K562 (cell line): ENCODE measurements at regions not wholly inside any gene's neighbourhood (a gene's known extent, or its start where the extent isn't known, plus 50 kb on each side); places are given as distances from the start of the nearest gene placed in this dataset.

Experiments used
- ATAC-seq: fragments of 200-7000 bp; cut with Tn5 transposase; 3 replicates; pipeline ENCODE4 v1.9.1; 2020; ENCODE audit warnings: moderate library complexity
- BruUV-seq: library from RNA; stranded (reverse); fragments of 400-500 nt; replicated peaks from 2 replicates; lab custom pipeline; 2021; lab: Mats Ljungman, UMichigan
- CTCF ChIA-PET: fragments of 300-600 bp; formaldehyde crosslinking; extraction: SDS; loops from one replicate; lab custom pipeline; 2021; ENCODE audit warnings: low intra/inter-chr PET ratio; lab: Yijun Ruan, JAX
- POLR2A ChIA-PET: fragments of 300-600, 350-650 bp; sonication (Branson Sonifier 250); formaldehyde crosslinking; extraction: SDS; loops from one replicate; lab custom pipeline; 2021; ENCODE audit warnings: antibody characterized with exemption, inconsistent platforms; lab: Yijun Ruan, JAX
- DNase-seq, 4 experiments: peaks; one replicate each; pipeline versions ENCODE4 v3.0.0 to v3.0.0-alpha.2; 2011 to 2018; ENCODE audit warnings: low spot score in 3 of 4, mixed read lengths in 3 of 4; ENCODE audit errors: extremely low read depth in 1 of 4
- FAIRE-seq: peaks from 2 replicates; lab custom pipeline; 2011; peaks lifted over from hg19 to GRCh38; lab: Jason Lieb, UNC
- H2AFZ ChIP-seq: 2 replicates; pipeline ENCODE4 v1.6.0; 2011; ENCODE audit warnings: low read depth, low read length, control low read depth, inconsistent platforms
- H3K27ac ChIP-seq: fragments of 200-600 bp; 3 replicates; pipeline ENCODE4 v1.8.0; 2011; ENCODE audit warnings: low read depth, mild to moderate bottlenecking, control low read depth, inconsistent platforms, low read length, moderate library complexity, mixed read lengths; ENCODE audit errors: extremely low read depth
- H3K27me3 ChIP-seq, 2 experiments: fragments of 300-600 bp in 1 of 2; 2 replicates in 1 of 2; 3 replicates in 1 of 2; pipeline versions ENCODE4 v1.6.0 to v1.8.0; 2011; ENCODE audit warnings: inconsistent platforms in 2 of 2, low read length in 2 of 2, mild to moderate bottlenecking in 1 of 2, mixed read lengths in 1 of 2, moderate library complexity in 1 of 2; ENCODE audit not compliant: control insufficient read depth in 2 of 2, insufficient read depth in 2 of 2
- H3K36me3 ChIP-seq: fragments of 300-600 bp; 3 replicates; pipeline ENCODE4 v1.8.0; 2011; ENCODE audit warnings: mild to moderate bottlenecking, low read length, inconsistent platforms; ENCODE audit not compliant: control insufficient read depth, insufficient read depth
- H3K4me1 ChIP-seq, 2 experiments: fragments of 200-600 bp in 1 of 2; replicated peaks in 1 of 2; 2 replicates in 1 of 2; 3 replicates in 1 of 2; pipeline versions ENCODE4 v1.5.1 to v1.8.0; 2011; ENCODE audit warnings: inconsistent platforms in 2 of 2, low read length in 2 of 2, mild to moderate bottlenecking in 1 of 2, mixed read lengths in 1 of 2, moderate library complexity in 1 of 2; ENCODE audit not compliant: control insufficient read depth in 2 of 2, insufficient read depth in 2 of 2
- H3K4me2 ChIP-seq: 2 replicates; pipeline ENCODE4 v1.6.1; 2011; ENCODE audit warnings: low read length, control low read depth, inconsistent platforms, mixed read lengths; ENCODE audit not compliant: insufficient read depth
- H3K4me3 ChIP-seq: fragments of 200-600 bp; sonication (generic), shearing (Covaris generic); 2 replicates; pipeline ENCODE4 v1.5.1; 2016; ENCODE audit warnings: control low read depth, inconsistent platforms
- H3K79me2 ChIP-seq: fragments of 200-600 bp; 3 replicates; pipeline ENCODE4 v1.8.0; 2011; ENCODE audit warnings: low read length, inconsistent platforms; ENCODE audit not compliant: control insufficient read depth, insufficient read depth
- H3K9ac ChIP-seq, 2 experiments: 2 replicates each; pipeline versions ENCODE4 v1.6.0 to v1.6.1; 2011; ENCODE audit warnings: low read depth in 2 of 2, low read length in 2 of 2, control low read depth in 1 of 2, inconsistent platforms in 1 of 2, mild to moderate bottlenecking in 1 of 2, mixed read lengths in 1 of 2; ENCODE audit not compliant: insufficient read depth in 1 of 2
- H3K9me1 ChIP-seq: one replicate; pipeline ENCODE4 v1.6.0; 2011; ENCODE audit warnings: inconsistent platforms, mild to moderate bottlenecking, low read length, moderate library complexity; ENCODE audit not compliant: control insufficient read depth, insufficient read depth
- H3K9me3 ChIP-seq: replicated peaks from 2 replicates; pipeline ENCODE4 v1.5.1; 2011; ENCODE audit warnings: low read depth, low read length, inconsistent platforms; ENCODE audit not compliant: control insufficient read depth, insufficient read depth
- H4K20me1 ChIP-seq: replicated peaks from 2 replicates; pipeline ENCODE4 v1.6.1; 2011; ENCODE audit warnings: low read length, inconsistent platforms, mixed read lengths; ENCODE audit not compliant: control insufficient read depth, insufficient read depth
- ARNT ChIP-seq, 2 experiments: fragments of 450-650 bp; IDR thresholded peaks; 2 replicates each; pipeline ENCODE4 v1.6.1; 2016; ENCODE audit warnings: mild to moderate bottlenecking in 1 of 2
- CBX8 ChIP-seq: fragments of 200-600 bp; sonication (generic); IDR thresholded peaks from 2 replicates; pipeline ENCODE4 v1.6.1; 2012; ENCODE audit warnings: borderline replicate concordance, mixed run types, low read depth, mild to moderate bottlenecking, moderate library complexity, mixed read lengths, low read length, control low read depth, inconsistent platforms; ENCODE audit not compliant: poor library complexity, severe bottlenecking; ENCODE audit errors: extremely low read depth
- CHD1 ChIP-seq: fragments of 200-600 bp; sonication (generic); IDR thresholded peaks from one replicate; pipeline ENCODE4 v1.6.1; 2012; ENCODE audit warnings: mild to moderate bottlenecking, moderate library complexity, low read length, inconsistent platforms
- GTF2E2 ChIP-seq: fragments of 200-800 bp; sonication (Bioruptor generic); IDR thresholded peaks from 2 replicates; pipeline ENCODE4 v1.6.1; 2016; ENCODE audit warnings: missing genetic modification characterization, missing compliant biosample characterization
- HNRNPH1 ChIP-seq: fragments of 200-400 bp; formaldehyde crosslinking; optimal IDR thresholded peaks from 2 replicates; pipeline ENCODE3; 2017; ENCODE audit warnings: low read depth, mild to moderate bottlenecking, low read length, moderate library complexity
- KLF6 ChIP-seq: fragments of 250-450 bp; sonication (Bioruptor Pico); IDR thresholded peaks from 2 replicates; pipeline ENCODE4 v1.4.0; 2020; ENCODE audit warnings: mild to moderate bottlenecking, moderate library complexity, borderline replicate concordance
- MED1 ChIP-seq: sonication (generic); formaldehyde crosslinking; IDR thresholded peaks from 2 replicates; pipeline ENCODE4 v1.8.1; 2023; ENCODE audit warnings: missing genetic modification reagents, borderline replicate concordance
- PHTF2 ChIP-seq: fragments of 250-450 bp; sonication (Bioruptor Pico); IDR thresholded peaks from 2 replicates; pipeline ENCODE4 v1.5.0; 2021; ENCODE audit warnings: mild to moderate bottlenecking
- RAD51 ChIP-seq: fragments of 450-650 bp; IDR thresholded peaks from 2 replicates; pipeline ENCODE4 v1.7.1; 2016; ENCODE audit warnings: low read depth, mild to moderate bottlenecking, borderline replicate concordance
- SP1 ChIP-seq: sonication (generic); formaldehyde crosslinking; IDR thresholded peaks from 2 replicates; pipeline ENCODE4 v1.8.1; 2022; ENCODE audit warnings: mild to moderate bottlenecking, missing genetic modification reagents
- ZNF586 ChIP-seq: fragments of 450-650 bp; formaldehyde crosslinking; conservative IDR thresholded peaks from 2 replicates; pipeline ENCODE4 v1.4.0; 2020; ENCODE audit warnings: mild to moderate bottlenecking, moderate library complexity
- WGBS: fragments of 100-300 bp; shearing (Covaris generic); methylation state at CpG from one replicate; pipeline ENCODE4 v1.1.6; 2016; ENCODE audit warnings: low coverage, mixed read lengths; ENCODE audit not compliant: insufficient coverage; ENCODE audit errors: missing lambda C conversion rate; 5-methylcytosine and 5-hydroxymethylcytosine counted together
- in situ Hi-C: fragments of 300-500 bp; cut with MboI; formaldehyde crosslinking; loops from 4 replicates; pipeline ENCODE4 v1.15.0; 2018; ENCODE audit warnings: inconsistent platforms, mixed read lengths
- intact Hi-C: fragments of 100-400 bp; cut with micrococcal nuclease; formaldehyde crosslinking; loops from 2 replicates; pipeline ENCODE4 v1.14.2; 2022
- TF ChIP-seq, protein P1 (sequence below): fragments of 450-650 bp; IDR thresholded peaks from 2 replicates; pipeline ENCODE4 v1.6.1; 2016; ENCODE audit warnings: low read depth
- TF ChIP-seq, protein P2 (sequence below): fragments of 450-650 bp; formaldehyde crosslinking; conservative IDR thresholded peaks from 2 replicates; pipeline ENCODE4 v1.4.0; 2022; ENCODE audit warnings: mild to moderate bottlenecking, missing genetic modification characterization

DNA sequence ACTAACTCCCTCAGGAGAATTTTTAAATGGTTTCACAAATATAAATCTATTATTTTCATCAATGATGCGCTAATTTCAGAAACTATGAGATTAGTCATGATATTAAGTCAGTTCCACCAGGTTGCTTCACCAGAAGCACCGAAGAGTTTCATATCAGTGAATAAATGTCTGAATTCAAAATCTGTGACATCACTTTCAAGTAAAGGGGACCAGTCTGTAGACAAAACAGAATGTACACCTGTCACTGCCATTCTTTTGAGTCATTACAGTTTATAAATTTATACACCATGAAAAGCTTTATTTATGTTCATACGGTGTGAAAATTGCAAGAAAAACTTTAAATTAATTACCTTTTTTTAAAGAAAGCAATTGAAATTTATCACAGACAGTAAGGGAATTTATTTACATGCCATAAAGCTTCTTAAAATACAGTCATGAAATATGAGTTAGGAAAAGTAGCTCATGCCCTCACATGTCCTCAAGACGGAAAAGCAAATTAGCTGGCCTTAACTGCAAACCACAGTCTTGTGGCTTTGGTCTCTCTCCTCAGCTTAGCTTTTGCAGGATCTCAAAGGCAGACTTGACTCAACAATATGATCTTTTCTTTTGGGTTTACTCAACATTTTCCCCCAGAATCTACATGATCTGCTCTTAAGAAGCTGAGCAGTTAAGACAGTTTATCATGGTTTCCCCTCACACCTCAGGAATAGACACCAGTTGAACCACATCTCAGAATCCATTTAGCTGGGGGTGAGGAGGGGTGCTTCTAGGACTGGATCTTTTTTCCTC lies 177.7 kb upstream of the MCHR2 start:
- Histone ChIP-seq H3K4me2 (no peak overlapping the region), H2AFZ (no peak overlapping the region), H3K9me3 (no peaks in the 10 kb centered on the region), H3K36me3 (no peaks in the 10 kb centered on the region), H3K4me3 (no peak overlapping the region), H3K9me1 (no peaks in the 10 kb centered on the region), H3K79me2 (no peaks in the 10 kb centered on the region), H3K9ac (no peak overlapping the region), H3K27me3 (no peaks in the 10 kb centered on the region), H4K20me1 (no peaks in the 10 kb centered on the region), H3K27ac (no peak overlapping the region), H3K4me1 (peaks cover 0 to 11% of the 10 kb centered on the region in 2 experiments; a peak in 3 of 5 replicates)
- DNase-seq: no peak
- no peak for FAIRE-seq
- intact Hi-C loops (no loop called here), in situ Hi-C loops (no loop called here)
- CTCF ChIA-PET: no interaction called here
- POLR2A ChIA-PET: interaction anchor here (0.6 kb wide), 1 partner anchor 808 kb away, joined by 3 read pairs; no protein-coding TSS in a partner anchor
- ATAC-seq: no peak
- 4% methylated on average over 4 of the region's 4 CpGs for WGBS
- BruUV-seq: no TSS peak
- TF ChIP-seq RAD51 (no peak), ARNT (IDR thresholded peaks at IDR 0.05) (no peak), HNRNPH1 (no peak), ZNF586 (CRISPR knock-in tag) (no peak), KLF6 (CRISPR knock-in tag) (no peak), GTF2E2 (tag) (no peak), MED1 (CRISPR knock-in tag) (no peak), CHD1 (no peak), CBX8 (no peak), PHTF2 (CRISPR knock-in tag) (no peak), SP1 (no peak)
- TF ChIP-seq, protein P1, sequence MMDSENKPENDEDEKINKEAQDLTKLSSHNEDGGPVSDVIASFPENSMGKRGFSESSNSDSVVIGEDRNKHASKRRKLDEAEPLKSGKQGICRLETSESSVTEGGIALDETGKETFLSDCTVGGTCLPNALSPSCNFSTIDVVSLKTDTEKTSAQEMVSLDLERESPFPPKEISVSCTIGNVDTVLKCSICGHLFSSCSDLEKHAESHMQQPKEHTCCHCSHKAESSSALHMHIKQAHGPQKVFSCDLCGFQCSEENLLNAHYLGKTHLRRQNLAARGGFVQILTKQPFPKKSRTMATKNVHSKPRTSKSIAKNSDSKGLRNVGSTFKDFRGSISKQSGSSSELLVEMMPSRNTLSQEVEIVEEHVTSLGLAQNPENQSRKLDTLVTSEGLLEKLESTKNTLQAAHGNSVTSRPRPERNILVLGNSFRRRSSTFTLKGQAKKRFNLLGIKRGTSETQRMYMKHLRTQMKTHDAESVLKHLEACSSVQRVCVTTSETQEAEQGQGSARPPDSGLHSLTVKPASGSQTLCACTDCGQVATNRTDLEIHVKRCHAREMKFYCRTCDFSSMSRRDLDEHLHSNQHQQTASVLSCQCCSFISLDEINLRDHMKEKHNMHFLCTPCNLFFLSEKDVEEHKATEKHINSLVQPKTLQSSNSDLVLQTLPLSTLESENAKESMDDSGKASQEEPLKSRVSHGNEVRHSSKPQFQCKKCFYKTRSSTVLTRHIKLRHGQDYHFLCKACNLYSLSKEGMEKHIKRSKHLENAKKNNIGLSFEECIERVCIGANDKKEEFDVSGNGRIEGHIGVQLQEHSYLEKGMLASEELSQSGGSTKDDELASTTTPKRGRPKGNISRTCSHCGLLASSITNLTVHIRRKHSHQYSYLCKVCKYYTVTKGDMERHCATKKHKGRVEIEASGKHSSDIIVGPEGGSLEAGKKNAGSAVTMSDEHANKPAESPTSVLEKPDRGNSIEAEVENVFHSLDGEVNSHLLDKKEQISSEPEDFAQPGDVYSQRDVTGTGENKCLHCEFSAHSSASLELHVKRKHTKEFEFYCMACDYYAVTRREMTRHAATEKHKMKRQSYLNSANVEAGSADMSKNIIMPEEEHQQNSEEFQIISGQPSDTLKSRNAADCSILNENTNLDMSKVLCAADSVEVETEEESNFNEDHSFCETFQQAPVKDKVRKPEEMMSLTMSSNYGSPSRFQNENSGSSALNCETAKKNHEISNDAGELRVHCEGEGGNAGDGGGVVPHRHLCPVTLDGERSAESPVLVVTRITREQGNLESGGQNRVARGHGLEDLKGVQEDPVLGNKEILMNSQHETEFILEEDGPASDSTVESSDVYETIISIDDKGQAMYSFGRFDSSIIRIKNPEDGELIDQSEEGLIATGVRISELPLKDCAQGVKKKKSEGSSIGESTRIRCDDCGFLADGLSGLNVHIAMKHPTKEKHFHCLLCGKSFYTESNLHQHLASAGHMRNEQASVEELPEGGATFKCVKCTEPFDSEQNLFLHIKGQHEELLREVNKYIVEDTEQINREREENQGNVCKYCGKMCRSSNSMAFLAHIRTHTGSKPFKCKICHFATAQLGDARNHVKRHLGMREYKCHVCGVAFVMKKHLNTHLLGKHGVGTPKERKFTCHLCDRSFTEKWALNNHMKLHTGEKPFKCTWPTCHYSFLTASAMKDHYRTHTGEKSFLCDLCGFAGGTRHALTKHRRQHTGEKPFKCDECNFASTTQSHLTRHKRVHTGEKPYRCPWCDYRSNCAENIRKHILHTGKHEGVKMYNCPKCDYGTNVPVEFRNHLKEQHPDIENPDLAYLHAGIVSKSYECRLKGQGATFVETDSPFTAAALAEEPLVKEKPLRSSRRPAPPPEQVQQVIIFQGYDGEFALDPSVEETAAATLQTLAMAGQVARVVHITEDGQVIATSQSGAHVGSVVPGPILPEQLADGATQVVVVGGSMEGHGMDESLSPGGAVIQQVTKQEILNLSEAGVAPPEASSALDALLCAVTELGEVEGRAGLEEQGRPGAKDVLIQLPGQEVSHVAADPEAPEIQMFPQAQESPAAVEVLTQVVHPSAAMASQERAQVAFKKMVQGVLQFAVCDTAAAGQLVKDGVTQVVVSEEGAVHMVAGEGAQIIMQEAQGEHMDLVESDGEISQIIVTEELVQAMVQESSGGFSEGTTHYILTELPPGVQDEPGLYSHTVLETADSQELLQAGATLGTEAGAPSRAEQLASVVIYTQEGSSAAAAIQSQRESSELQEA: no peak
- TF ChIP-seq, protein P2, sequence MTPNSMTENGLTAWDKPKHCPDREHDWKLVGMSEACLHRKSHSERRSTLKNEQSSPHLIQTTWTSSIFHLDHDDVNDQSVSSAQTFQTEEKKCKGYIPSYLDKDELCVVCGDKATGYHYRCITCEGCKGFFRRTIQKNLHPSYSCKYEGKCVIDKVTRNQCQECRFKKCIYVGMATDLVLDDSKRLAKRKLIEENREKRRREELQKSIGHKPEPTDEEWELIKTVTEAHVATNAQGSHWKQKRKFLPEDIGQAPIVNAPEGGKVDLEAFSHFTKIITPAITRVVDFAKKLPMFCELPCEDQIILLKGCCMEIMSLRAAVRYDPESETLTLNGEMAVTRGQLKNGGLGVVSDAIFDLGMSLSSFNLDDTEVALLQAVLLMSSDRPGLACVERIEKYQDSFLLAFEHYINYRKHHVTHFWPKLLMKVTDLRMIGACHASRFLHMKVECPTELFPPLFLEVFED (CRISPR knock-in tag): no peak
